DOHH2 (cell line): ENCODE measurements at regions not wholly inside any gene's neighbourhood (a gene's known extent, or its start where the extent isn't known, plus 50 kb on each side); places are given as distances from the start of the nearest gene placed in this dataset.

ENCODE experiments used
- H3F3A ChIP-seq: fragments of 200-600 bp; sonication (generic), shearing (Covaris generic); 2 replicates; pipeline ENCODE4 v1.6.0; 2016; ENCODE audit warnings: antibody characterized with exemption, mild to moderate bottlenecking; ENCODE audit not compliant: control insufficient read depth, insufficient read depth
- H3K27ac ChIP-seq: fragments of 200-600 bp; sonication (generic); 2 replicates; pipeline ENCODE4 v1.5.1; 2014; ENCODE audit warnings: low read depth, mild to moderate bottlenecking, low read length, moderate library complexity
- H3K27me3 ChIP-seq: fragments of 200-600 bp; sonication (generic); 2 replicates; pipeline ENCODE4 v1.6.1; 2014; ENCODE audit warnings: mild to moderate bottlenecking, low read length, mixed read lengths; ENCODE audit not compliant: control insufficient read depth
- H3K36me3 ChIP-seq: fragments of 200-600 bp; sonication (generic); 2 replicates; pipeline ENCODE4 v1.6.1; 2014; ENCODE audit warnings: mild to moderate bottlenecking, low read length, moderate library complexity, mixed read lengths; ENCODE audit not compliant: control insufficient read depth
- H3K4me1 ChIP-seq: fragments of 200-600 bp; sonication (generic); 2 replicates; pipeline ENCODE4 v1.6.1; 2014; ENCODE audit warnings: mild to moderate bottlenecking, low read length, mixed read lengths; ENCODE audit not compliant: control insufficient read depth
- H3K4me2 ChIP-seq: fragments of 200-600 bp; sonication (generic); 2 replicates; pipeline ENCODE4 v1.6.0; 2014; ENCODE audit warnings: mild to moderate bottlenecking, low read length, moderate library complexity
- H3K4me3 ChIP-seq: fragments of 200-600 bp; sonication (generic); 2 replicates; pipeline ENCODE4 v1.5.1; 2014; ENCODE audit warnings: mild to moderate bottlenecking, low read length, mixed read lengths
- H3K79me2 ChIP-seq: fragments of 200-600 bp; sonication (generic); 2 replicates; pipeline ENCODE4 v1.6.1; 2014; ENCODE audit warnings: mild to moderate bottlenecking, low read length, mixed read lengths; ENCODE audit not compliant: control insufficient read depth
- H3K9me2 ChIP-seq: fragments of 200-600 bp; sonication (generic); replicated peaks from 2 replicates; pipeline ENCODE4 v1.6.1; 2014; ENCODE audit warnings: mild to moderate bottlenecking, low read length, mixed read lengths; ENCODE audit not compliant: control insufficient read depth
- H3K9me3 ChIP-seq: fragments of 200-600 bp; sonication (generic); 2 replicates; pipeline ENCODE4 v1.6.1; 2014; ENCODE audit warnings: antibody characterized with exemption, low read length, mixed read lengths; ENCODE audit not compliant: control insufficient read depth, insufficient read depth
- H4K20me1 ChIP-seq: fragments of 200-600 bp; sonication (generic); 2 replicates; pipeline ENCODE4 v1.6.0; 2014; ENCODE audit warnings: low read depth, mild to moderate bottlenecking, antibody characterized with exemption, low read length, moderate library complexity; ENCODE audit not compliant: control insufficient read depth, insufficient read depth
- EZH2phosphoT487 ChIP-seq: fragments of 200-600 bp; sonication (generic); IDR thresholded peaks from 2 replicates; pipeline ENCODE4 v1.6.1; 2017; ENCODE audit warnings: borderline replicate concordance, mild to moderate bottlenecking, antibody characterized with exemption, low read length, moderate library complexity, mixed read lengths
- TF ChIP-seq, protein P1 (sequence below): fragments of 200-600 bp; sonication (generic); IDR thresholded peaks from one replicate; pipeline ENCODE4 v1.5.1; 2014; ENCODE audit warnings: antibody characterized with exemption, mild to moderate bottlenecking, low read depth, low read length; ENCODE audit not compliant: poor library complexity, severe bottlenecking

DNA sequence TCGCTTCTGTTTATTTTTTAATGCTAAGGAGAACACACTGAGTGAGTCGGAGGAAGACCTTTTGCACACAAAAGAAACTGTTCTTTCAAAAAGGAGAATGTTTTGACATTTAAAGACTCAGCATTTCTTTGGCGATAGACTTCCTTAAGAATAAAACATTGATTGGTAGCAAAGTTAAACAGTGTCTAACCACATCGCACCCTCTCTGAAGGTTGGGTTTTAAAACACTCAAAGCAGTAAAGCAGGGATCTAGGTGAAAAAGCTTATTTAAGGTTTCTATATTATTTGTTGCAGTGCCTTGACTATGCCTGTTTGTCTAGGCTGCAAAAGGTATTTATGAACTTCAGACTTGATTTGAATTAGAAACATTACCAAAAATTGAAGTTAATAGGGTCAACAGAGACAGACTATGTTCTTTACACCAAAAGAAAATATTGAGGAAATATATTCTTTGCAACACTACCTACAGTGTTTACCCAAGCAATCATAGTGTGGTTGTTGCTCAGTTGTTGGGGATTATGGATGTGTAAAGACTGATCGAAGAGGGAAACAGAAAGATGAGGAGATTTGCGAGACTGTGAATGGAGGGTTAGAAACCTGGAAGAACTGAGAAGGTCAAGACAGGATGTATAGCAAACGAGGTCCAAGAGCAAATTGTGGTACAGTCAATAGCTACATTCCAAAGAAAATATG lies 297.8 kb upstream of the SLC39A10 start:
- Histone ChIP-seq H3K9me2 (no peaks in the 10 kb centered on the region), H3K4me1 (0 out of 2 replicates have a peak, but pooled peaks cover 4% of the 10 kb centered on the region), H3K9me3 (no peaks in the 10 kb centered on the region), H3K4me3 (no peak overlapping the region), H3K36me3 (no peaks in the 10 kb centered on the region), H3K27me3 (no peaks in the 10 kb centered on the region), H3K4me2 (no peak overlapping the region), H3K79me2 (no peaks in the 10 kb centered on the region), H3K27ac (no peak overlapping the region), H4K20me1 (no peaks in the 10 kb centered on the region), H3F3A (no peaks in the 10 kb centered on the region)
- TF ChIP-seq, protein P1, sequence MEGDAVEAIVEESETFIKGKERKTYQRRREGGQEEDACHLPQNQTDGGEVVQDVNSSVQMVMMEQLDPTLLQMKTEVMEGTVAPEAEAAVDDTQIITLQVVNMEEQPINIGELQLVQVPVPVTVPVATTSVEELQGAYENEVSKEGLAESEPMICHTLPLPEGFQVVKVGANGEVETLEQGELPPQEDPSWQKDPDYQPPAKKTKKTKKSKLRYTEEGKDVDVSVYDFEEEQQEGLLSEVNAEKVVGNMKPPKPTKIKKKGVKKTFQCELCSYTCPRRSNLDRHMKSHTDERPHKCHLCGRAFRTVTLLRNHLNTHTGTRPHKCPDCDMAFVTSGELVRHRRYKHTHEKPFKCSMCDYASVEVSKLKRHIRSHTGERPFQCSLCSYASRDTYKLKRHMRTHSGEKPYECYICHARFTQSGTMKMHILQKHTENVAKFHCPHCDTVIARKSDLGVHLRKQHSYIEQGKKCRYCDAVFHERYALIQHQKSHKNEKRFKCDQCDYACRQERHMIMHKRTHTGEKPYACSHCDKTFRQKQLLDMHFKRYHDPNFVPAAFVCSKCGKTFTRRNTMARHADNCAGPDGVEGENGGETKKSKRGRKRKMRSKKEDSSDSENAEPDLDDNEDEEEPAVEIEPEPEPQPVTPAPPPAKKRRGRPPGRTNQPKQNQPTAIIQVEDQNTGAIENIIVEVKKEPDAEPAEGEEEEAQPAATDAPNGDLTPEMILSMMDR: no peak
- TF ChIP-seq EZH2phosphoT487: no peak

DNA sequence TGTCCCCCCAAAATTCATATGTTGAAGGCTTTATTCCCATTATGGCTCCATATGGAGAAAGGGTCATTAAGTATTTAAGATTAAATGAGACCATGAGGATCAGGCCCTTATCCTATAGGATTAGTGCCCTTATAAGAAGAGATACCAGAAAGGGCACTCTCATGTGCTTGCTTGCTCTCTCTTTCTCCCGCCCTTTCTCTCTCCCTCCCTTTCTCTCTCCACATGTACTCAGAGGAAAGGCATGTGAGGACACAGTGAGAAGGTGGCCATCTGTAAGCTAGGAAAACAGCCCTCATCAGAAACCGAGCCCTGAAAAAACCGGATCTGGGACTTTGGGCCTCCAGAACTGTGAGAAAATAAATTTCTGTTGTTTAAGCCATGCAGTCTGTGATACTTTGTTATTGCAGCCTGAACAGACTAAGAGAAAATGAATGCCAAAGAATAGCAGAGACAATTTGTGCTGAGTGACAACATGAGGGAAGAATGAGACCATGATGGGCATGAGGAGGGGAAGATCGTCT lies 300.0 kb upstream of the SLC39A10 start:
- Histone ChIP-seq H3K9me3 (no peaks in the 10 kb centered on the region), H3K36me3 (no peaks in the 10 kb centered on the region)
- TF ChIP-seq, protein P1: no peak
- TF ChIP-seq EZH2phosphoT487: no peak

GRCh38 chr2:195356026-195356425 lies 301.0 kb upstream of the SLC39A10 start:
- TF ChIP-seq EZH2phosphoT487: no peak
- TF ChIP-seq, protein P1: no peak

More for the DNA sequence above, 300.0 kb upstream of the SLC39A10 start:
- no peaks in the 10 kb centered on the region for H3K27me3 ChIP-seq
- H3K27ac ChIP-seq: no peak overlapping the region
- no peaks in the 10 kb centered on the region for H4K20me1 ChIP-seq
- 0 out of 2 replicates have a peak, but pooled peaks cover 4% of the 10 kb centered on the region for H3K4me1 ChIP-seq
- no peak overlapping the region for H3K4me2 ChIP-seq
- H3K9me2 ChIP-seq: no peaks in the 10 kb centered on the region
- H3K79me2 ChIP-seq: no peaks in the 10 kb centered on the region
- no peak overlapping the region for H3K4me3 ChIP-seq
- no peaks in the 10 kb centered on the region for H3F3A ChIP-seq

More at GRCh38 chr2:195356026-195356425, 301.0 kb upstream of the SLC39A10 start:
- no peak overlapping the region for H3K27ac ChIP-seq
- H3K9me3 ChIP-seq: no peaks in the 10 kb centered on the region
- H3K36me3 ChIP-seq: no peaks in the 10 kb centered on the region
- H3K4me3 ChIP-seq: no peak overlapping the region
- no peaks in the 10 kb centered on the region for H3K27me3 ChIP-seq
- H4K20me1 ChIP-seq: no peaks in the 10 kb centered on the region
- H3K79me2 ChIP-seq: no peaks in the 10 kb centered on the region
- H3K4me1 ChIP-seq: 0 out of 2 replicates have a peak, but pooled peaks cover 4% of the 10 kb centered on the region
- H3K4me2 ChIP-seq: no peak overlapping the region
- H3K9me2 ChIP-seq: no peaks in the 10 kb centered on the region
- no peaks in the 10 kb centered on the region for H3F3A ChIP-seq
